ENCODE measurements at regions not wholly inside any gene's neighbourhood (a gene's known extent, or its start where the extent isn't known, plus 50 kb on each side); places are given as distances from the start of the nearest gene placed in this dataset.

DNA sequence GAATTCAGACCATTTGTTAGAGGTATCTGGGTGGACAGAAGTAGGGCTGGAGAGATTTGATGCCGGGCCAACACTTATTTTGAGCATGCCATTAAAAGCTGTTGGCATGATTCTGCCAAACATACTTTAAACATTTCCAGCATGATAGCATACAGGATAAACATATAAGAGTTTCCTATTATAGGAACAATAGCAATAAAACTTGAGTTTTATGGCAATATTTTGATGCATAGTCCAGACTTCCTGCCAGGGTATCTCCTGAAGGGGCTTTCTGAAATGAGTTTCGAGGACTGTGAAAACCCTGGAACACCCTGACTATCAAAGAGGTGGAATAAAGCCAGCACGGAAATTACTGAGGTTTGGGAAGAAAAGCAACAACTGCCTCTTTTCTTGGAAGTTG lies 1398.0 kb upstream of the NXPH2 start:
- no peak for DNase-seq (ENCODE audit: extremely low spot score)
- no peak for TF ChIP-seq L3MBTL2 (conservative IDR thresholded peaks at IDR 0.05)
- TF ChIP-seq ZNF384 (IDR thresholded peaks at IDR 0.05), result no peak
- TF ChIP-seq FOXK2 (IDR thresholded peaks at IDR 0.05), result no peak
- no peak for TF ChIP-seq FOXM1 (IDR thresholded peaks at IDR 0.05; ENCODE audit: borderline replicate concordance)
- TF ChIP-seq NFRKB (IDR thresholded peaks at IDR 0.05), result no peak
- TF ChIP-seq LEF1 (IDR thresholded peaks at IDR 0.05; ENCODE audit: borderline replicate concordance), result no peak
- no peak for TF ChIP-seq TARDBP (IDR thresholded peaks at IDR 0.05)
- no peak for TF ChIP-seq SUZ12 (IDR thresholded peaks at IDR 0.05)
- no peak for TF ChIP-seq ELF4 (IDR thresholded peaks at IDR 0.05)
- POLR2A ChIA-PET, result no interaction called here
- CTCF ChIA-PET, result no interaction called here

DNA sequence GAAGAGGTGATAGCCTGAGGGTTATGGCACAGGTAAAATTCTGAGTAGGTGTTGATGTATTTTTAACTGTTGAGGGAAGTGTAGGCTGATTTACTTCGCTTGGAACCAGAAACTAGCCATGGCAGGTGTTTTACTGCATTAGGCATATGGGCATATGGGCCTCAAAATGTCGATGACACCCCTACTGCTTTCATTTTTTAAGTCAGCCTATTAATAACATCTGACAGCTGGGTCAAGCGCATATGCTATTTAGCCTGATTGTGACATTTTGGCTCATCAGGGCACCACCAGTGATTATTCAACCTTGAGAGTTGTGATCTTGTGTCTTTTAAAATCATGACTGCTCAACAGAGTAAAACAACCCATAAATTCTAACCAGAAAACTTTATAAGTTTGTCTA lies 1396.9 kb upstream of the NXPH2 start:
- POLR2A ChIA-PET, result no interaction called here
- no peak for TF ChIP-seq SUZ12 (IDR thresholded peaks at IDR 0.05)
- TF ChIP-seq BHLHE40 (IDR thresholded peaks at IDR 0.05; ENCODE audit: borderline replicate concordance), result no peak
- TF ChIP-seq TARDBP (IDR thresholded peaks at IDR 0.05), result no peak
- TF ChIP-seq FOXM1 (IDR thresholded peaks at IDR 0.05; ENCODE audit: borderline replicate concordance), result no peak
- no peak for TF ChIP-seq HDGF (IDR thresholded peaks at IDR 0.05; ENCODE audit: borderline replicate concordance)
- no peak for TF ChIP-seq NFRKB (IDR thresholded peaks at IDR 0.05)
- TF ChIP-seq ZNF384 (IDR thresholded peaks at IDR 0.05), result no peak
- DNase-seq (ENCODE audit: extremely low spot score), result no peak
- CTCF ChIA-PET, result no interaction called here

GRCh38 chr2:140173790-140174189 lies 1393.6 kb upstream of the NXPH2 start:
- ChIA-PET POLR2A (no interaction called here), CTCF (no interaction called here)
- no peak for DNase-seq (ENCODE audit: extremely low spot score)
- TF ChIP-seq HDGF (IDR thresholded peaks at IDR 0.05; ENCODE audit: borderline replicate concordance) (no peak), ZNF384 (IDR thresholded peaks at IDR 0.05) (no peak), NFRKB (IDR thresholded peaks at IDR 0.05) (no peak), TARDBP (IDR thresholded peaks at IDR 0.05) (no peak), FOXA1 (IDR thresholded peaks at IDR 0.05) (no peak), SP1 (IDR thresholded peaks at IDR 0.05) (no peak), BHLHE40 (IDR thresholded peaks at IDR 0.05; ENCODE audit: borderline replicate concordance) (no peak), ELF4 (IDR thresholded peaks at IDR 0.05) (no peak), SUZ12 (IDR thresholded peaks at IDR 0.05) (no peak), L3MBTL2 (conservative IDR thresholded peaks at IDR 0.05) (no peak), FOXM1 (IDR thresholded peaks at IDR 0.05; ENCODE audit: borderline replicate concordance) (no peak), LEF1 (IDR thresholded peaks at IDR 0.05; ENCODE audit: borderline replicate concordance) (no peak), CTBP1 (IDR thresholded peaks at IDR 0.05; ENCODE audit: borderline replicate concordance) (no peak), ARNT (IDR thresholded peaks at IDR 0.05) (no peak)
- TF ChIP-seq, protein P1, sequence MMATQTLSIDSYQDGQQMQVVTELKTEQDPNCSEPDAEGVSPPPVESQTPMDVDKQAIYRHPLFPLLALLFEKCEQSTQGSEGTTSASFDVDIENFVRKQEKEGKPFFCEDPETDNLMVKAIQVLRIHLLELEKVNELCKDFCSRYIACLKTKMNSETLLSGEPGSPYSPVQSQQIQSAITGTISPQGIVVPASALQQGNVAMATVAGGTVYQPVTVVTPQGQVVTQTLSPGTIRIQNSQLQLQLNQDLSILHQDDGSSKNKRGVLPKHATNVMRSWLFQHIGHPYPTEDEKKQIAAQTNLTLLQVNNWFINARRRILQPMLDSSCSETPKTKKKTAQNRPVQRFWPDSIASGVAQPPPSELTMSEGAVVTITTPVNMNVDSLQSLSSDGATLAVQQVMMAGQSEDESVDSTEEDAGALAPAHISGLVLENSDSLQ (IDR thresholded peaks at IDR 0.05), result no peak

GRCh38 chr2:140164449-140164848 lies 1384.3 kb upstream of the NXPH2 start:
- CTCF ChIA-PET, result no interaction called here
- POLR2A ChIA-PET, result no interaction called here
- DNase-seq (ENCODE audit: extremely low spot score), result no peak
- no peak for TF ChIP-seq NFRKB (IDR thresholded peaks at IDR 0.05)

DNA sequence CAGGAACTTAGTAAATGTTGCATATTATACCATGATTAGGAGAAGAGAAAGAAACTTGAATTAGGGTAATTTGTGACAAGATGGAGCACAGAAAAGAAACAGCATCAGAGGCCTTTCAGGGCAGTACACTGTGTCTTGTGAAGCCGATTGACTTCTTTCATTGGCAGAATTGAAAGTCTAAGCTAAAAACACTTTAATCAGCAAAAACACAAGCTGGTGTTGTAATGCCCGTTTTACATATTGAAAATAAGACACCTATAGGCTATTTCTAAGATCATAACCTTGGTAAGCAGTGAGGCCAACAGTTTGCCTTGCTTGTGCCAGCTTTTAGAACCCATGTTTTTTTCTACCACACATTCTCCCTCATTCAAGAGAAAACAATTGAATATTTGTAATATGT lies 1378.1 kb upstream of the NXPH2 start:
- POLR2A ChIA-PET, result no interaction called here
- CTCF ChIA-PET, result no interaction called here
- DNase-seq (ENCODE audit: extremely low spot score), result no peak
- no peak for TF ChIP-seq TARDBP (IDR thresholded peaks at IDR 0.05)
- TF ChIP-seq, protein P1 (IDR thresholded peaks at IDR 0.05), result no peak
- no peak for TF ChIP-seq CTBP1 (IDR thresholded peaks at IDR 0.05; ENCODE audit: borderline replicate concordance)
- TF ChIP-seq ARNT (IDR thresholded peaks at IDR 0.05), result no peak
- no peak for TF ChIP-seq FOXA1 (IDR thresholded peaks at IDR 0.05)
- TF ChIP-seq BHLHE40 (IDR thresholded peaks at IDR 0.05; ENCODE audit: borderline replicate concordance), result no peak
- TF ChIP-seq LEF1 (IDR thresholded peaks at IDR 0.05; ENCODE audit: borderline replicate concordance), result no peak
- no peak for TF ChIP-seq FOXM1 (IDR thresholded peaks at IDR 0.05; ENCODE audit: borderline replicate concordance)
- no peak for TF ChIP-seq L3MBTL2 (conservative IDR thresholded peaks at IDR 0.05)
- no peak for TF ChIP-seq HDGF (IDR thresholded peaks at IDR 0.05; ENCODE audit: borderline replicate concordance)
- TF ChIP-seq SUZ12 (IDR thresholded peaks at IDR 0.05), result no peak
- TF ChIP-seq NFRKB (IDR thresholded peaks at IDR 0.05), result no peak
- no peak for TF ChIP-seq SP1 (IDR thresholded peaks at IDR 0.05)
- TF ChIP-seq FOXK2 (IDR thresholded peaks at IDR 0.05), result no peak
- TF ChIP-seq ZNF384 (IDR thresholded peaks at IDR 0.05), result no peak
- no peak for TF ChIP-seq ELF4 (IDR thresholded peaks at IDR 0.05)

GRCh38 chr2:140157816-140158215 lies 1377.6 kb upstream of the NXPH2 start:
- no peak for TF ChIP-seq FOXM1 (IDR thresholded peaks at IDR 0.05; ENCODE audit: borderline replicate concordance)
- TF ChIP-seq, protein P1 (IDR thresholded peaks at IDR 0.05), result no peak
- TF ChIP-seq SP1 (IDR thresholded peaks at IDR 0.05), result no peak
- TF ChIP-seq LEF1 (IDR thresholded peaks at IDR 0.05; ENCODE audit: borderline replicate concordance), result no peak
- no peak for TF ChIP-seq SUZ12 (IDR thresholded peaks at IDR 0.05)
- no peak for TF ChIP-seq L3MBTL2 (conservative IDR thresholded peaks at IDR 0.05)
- ChIA-PET CTCF (no interaction called here), POLR2A (no interaction called here)
- DNase-seq (ENCODE audit: extremely low spot score), result no peak

GRCh38 chr2:140154706-140155105 lies 1374.5 kb upstream of the NXPH2 start:
- no peak for DNase-seq (ENCODE audit: extremely low spot score)
- POLR2A ChIA-PET, result no interaction called here
- CTCF ChIA-PET, result no interaction called here
- TF ChIP-seq ZNF384 (IDR thresholded peaks at IDR 0.05), result no peak
- TF ChIP-seq, protein P1 (IDR thresholded peaks at IDR 0.05), result no peak
- TF ChIP-seq FOXA1 (IDR thresholded peaks at IDR 0.05), result no peak
- TF ChIP-seq SUZ12 (IDR thresholded peaks at IDR 0.05), result no peak
- TF ChIP-seq L3MBTL2 (conservative IDR thresholded peaks at IDR 0.05), result no peak
- TF ChIP-seq LEF1 (IDR thresholded peaks at IDR 0.05; ENCODE audit: borderline replicate concordance), result no peak
- TF ChIP-seq ELF4 (IDR thresholded peaks at IDR 0.05), result no peak
- TF ChIP-seq FOXK2 (IDR thresholded peaks at IDR 0.05), result no peak
- TF ChIP-seq NFRKB (IDR thresholded peaks at IDR 0.05), result no peak
- TF ChIP-seq CTBP1 (IDR thresholded peaks at IDR 0.05; ENCODE audit: borderline replicate concordance), result no peak
